PC-9 (cell line): ENCODE measurements at regions not wholly inside any gene's neighbourhood (a gene's known extent, or its start where the extent isn't known, plus 50 kb on each side); places are given as distances from the start of the nearest gene placed in this dataset.

ENCODE experiments used
- EZH2 ChIP-seq: fragments of 200-600 bp; sonication (generic); IDR thresholded peaks from 2 replicates; pipeline ENCODE4 v1.8.0; 2017; ENCODE audit warnings: antibody characterized with exemption, low read depth
- TF ChIP-seq, protein P1 (sequence below): fragments of 200-600 bp; sonication (generic); conservative IDR thresholded peaks from 2 replicates; pipeline ENCODE4 v1.6.1; 2017; ENCODE audit warnings: mixed run types, antibody characterized with exemption, mild to moderate bottlenecking, moderate library complexity

- TF ChIP-seq, protein P1, sequence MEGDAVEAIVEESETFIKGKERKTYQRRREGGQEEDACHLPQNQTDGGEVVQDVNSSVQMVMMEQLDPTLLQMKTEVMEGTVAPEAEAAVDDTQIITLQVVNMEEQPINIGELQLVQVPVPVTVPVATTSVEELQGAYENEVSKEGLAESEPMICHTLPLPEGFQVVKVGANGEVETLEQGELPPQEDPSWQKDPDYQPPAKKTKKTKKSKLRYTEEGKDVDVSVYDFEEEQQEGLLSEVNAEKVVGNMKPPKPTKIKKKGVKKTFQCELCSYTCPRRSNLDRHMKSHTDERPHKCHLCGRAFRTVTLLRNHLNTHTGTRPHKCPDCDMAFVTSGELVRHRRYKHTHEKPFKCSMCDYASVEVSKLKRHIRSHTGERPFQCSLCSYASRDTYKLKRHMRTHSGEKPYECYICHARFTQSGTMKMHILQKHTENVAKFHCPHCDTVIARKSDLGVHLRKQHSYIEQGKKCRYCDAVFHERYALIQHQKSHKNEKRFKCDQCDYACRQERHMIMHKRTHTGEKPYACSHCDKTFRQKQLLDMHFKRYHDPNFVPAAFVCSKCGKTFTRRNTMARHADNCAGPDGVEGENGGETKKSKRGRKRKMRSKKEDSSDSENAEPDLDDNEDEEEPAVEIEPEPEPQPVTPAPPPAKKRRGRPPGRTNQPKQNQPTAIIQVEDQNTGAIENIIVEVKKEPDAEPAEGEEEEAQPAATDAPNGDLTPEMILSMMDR, result no peak
- no peak for TF ChIP-seq EZH2
These were observed 131.2 kb upstream of the SPRY1 start for GRCh38 chr4:123265443-123265842.
